ENCODE measurements at regions not wholly inside any gene's neighbourhood (a gene's known extent, or its start where the extent isn't known, plus 50 kb on each side); places are given as distances from the start of the nearest gene placed in this dataset.

- H4K5ac ChIP-seq (ENCODE audit: insufficient read length, low read depth, low read length) = no peak overlapping the region
- H2AFZ ChIP-seq (ENCODE audit: low read length) = no peak overlapping the region
- no peaks in the 10 kb centered on the region for H3K9me3 ChIP-seq (ENCODE audit: insufficient read depth in 2 of 2, low read depth in 1 of 2, low read length in 1 of 2)
- H4K91ac ChIP-seq (replicated peaks; ENCODE audit: insufficient read length, low read length) = no peak overlapping the region
- ChIA-PET POLR2A (ENCODE audit: partially characterized antibody) (interaction anchor here (0.8 kb wide), 1 partner anchor 115 kb away, joined by 4 read pairs; no protein-coding TSS in a partner anchor), CTCF (ENCODE audit: partially characterized antibody) (interaction anchor here (0.6 to 6.0 kb wide), 14 partner anchors 13 to 492 kb away, joined by 3 to 104 read pairs (median 4); partner anchors contain the start of gene PRND)
- H4K8ac ChIP-seq (ENCODE audit: extremely low read depth, insufficient read depth, low read length) = no peak overlapping the region
- H3K79me2 ChIP-seq (ENCODE audit: control insufficient read depth in 1 of 2, insufficient read depth in 2 of 2, low read length in 2 of 2) = no peaks in the 10 kb centered on the region
- no peak overlapping the region for H3K4me3 ChIP-seq (ENCODE audit: extremely low read depth in 1 of 4, insufficient read depth in 2 of 4, low read depth in 3 of 4, low read length in 4 of 4)
- H3K4me2 ChIP-seq (ENCODE audit: insufficient read depth in 1 of 2, low read depth in 2 of 2, low read length in 2 of 2) = no peak overlapping the region
- H3K23ac ChIP-seq (ENCODE audit: insufficient read length) = no peak overlapping the region
- no peak overlapping the region for H3K4ac ChIP-seq (replicated peaks; ENCODE audit: insufficient read length, low read depth, low read length)
- DNase-seq (ENCODE audit: low read depth in 1 of 2, low spot score in 2 of 2) (no peak), FAIRE-seq (no peak)
- H3K9ac ChIP-seq (replicated peaks in 1 of 4; ENCODE audit: extremely low read depth in 1 of 4, low read depth in 3 of 4, low read length in 3 of 4) = no peak overlapping the region
- WGBS, 2 experiments (ENCODE audit: extremely low coverage in 1 of 2, insufficient coverage in 1 of 2, insufficient read length in 1 of 2, insufficient replicate concordance in 2 of 2, low coverage in 1 of 2, low lambda C conversion rate in 2 of 2, missing lambda C conversion rate in 1 of 2) = 84% methylated on average over 6 of the region's 6 CpGs; no CpG with 5 or more reads in 1 of the 2 experiments
- H2BK120ac ChIP-seq (replicated peaks; ENCODE audit: low read depth, low read length) = no peak overlapping the region
- H4K20me1 ChIP-seq (replicated peaks in 1 of 2; ENCODE audit: control insufficient read depth in 1 of 2, insufficient read depth in 2 of 2, low read length in 2 of 2) = no peaks in the 10 kb centered on the region
- H3K4me1 ChIP-seq (replicated peaks in 1 of 4; ENCODE audit: control insufficient read depth in 3 of 4, insufficient read depth in 4 of 4, low read length in 3 of 4) = no peaks in the 10 kb centered on the region; a peak in 1 of 7 replicates
- H2AK5ac ChIP-seq (ENCODE audit: low read depth, low read length) = no peak overlapping the region
- H3K79me1 ChIP-seq (ENCODE audit: low read depth, low read length) = no peaks in the 10 kb centered on the region
- no peak overlapping the region for H3K56ac ChIP-seq (replicated peaks; ENCODE audit: insufficient read length, low read depth, low read length)
- no peaks in the 10 kb centered on the region for H3K36me3 ChIP-seq (ENCODE audit: control insufficient read depth in 2 of 4, insufficient read depth in 4 of 4, low read length in 3 of 4)
- H3K27ac ChIP-seq (ENCODE audit: low read depth, low read length) = no peak overlapping the region
- H2BK20ac ChIP-seq (ENCODE audit: low read length) = no peak overlapping the region
- H2BK5ac ChIP-seq (ENCODE audit: low read depth, low read length) = no peak overlapping the region
- no peak overlapping the region for H2BK12ac ChIP-seq (ENCODE audit: low read depth, low read length)
- TF ChIP-seq ATF3 (IDR thresholded peaks at IDR 0.05; ENCODE audit: insufficient read depth, low read depth, low read length) = no peak
- TF ChIP-seq KDM4A (IDR thresholded peaks at IDR 0.05; ENCODE audit: low read depth, low read length, severe bottlenecking) = no peak
- TF ChIP-seq FOSL1 (IDR thresholded peaks at IDR 0.05; ENCODE audit: insufficient read depth, low read depth, low read length) = no peak
- no peak for TF ChIP-seq SUZ12 (IDR thresholded peaks at IDR 0.05; ENCODE audit: low read length)
- no peak for TF ChIP-seq SIX5 (IDR thresholded peaks at IDR 0.05; ENCODE audit: low read depth, low read length)
- no peak for TF ChIP-seq SP2 (IDR thresholded peaks at IDR 0.05; ENCODE audit: low read length)
- TF ChIP-seq GABPA (IDR thresholded peaks at IDR 0.05; ENCODE audit: borderline replicate concordance, insufficient read depth, low read length) = no peak
- TF ChIP-seq JUND (IDR thresholded peaks at IDR 0.05; ENCODE audit: low read length) = no peak
- no peak for TF ChIP-seq YY1 (IDR thresholded peaks at IDR 0.05; ENCODE audit: low read depth, low read length)
- no peaks in the 10 kb centered on the region for H3K27me3 ChIP-seq (replicated peaks in 1 of 4; ENCODE audit: control insufficient read depth in 3 of 4, extremely low read depth in 1 of 4, insufficient read depth in 3 of 4, low read length in 3 of 4)
- no peak overlapping the region for H3K14ac ChIP-seq (ENCODE audit: insufficient read length)
- no peak overlapping the region for H2BK15ac ChIP-seq (ENCODE audit: low read length)
- H3K23me2 ChIP-seq (ENCODE audit: low read depth, low read length) = no peaks in the 10 kb centered on the region
- H3K18ac ChIP-seq (ENCODE audit: extremely low read depth, low read length) = no peak overlapping the region
These were observed 77.4 kb upstream of the PRNP start for GRCh38 chr20:4608861-4609260.

Data from H1 (cell line).